BE2C (cell line): ENCODE measurements at regions not wholly inside any gene's neighbourhood (a gene's known extent, or its start where the extent isn't known, plus 50 kb on each side); places are given as distances from the start of the nearest gene placed in this dataset.
"Not testable (repeated sequence)": the region's sequence is repeated elsewhere in the genome, so short reads cannot be mapped to it uniquely, and the experiment has no call there.

Source experiments
- DNase-seq: peaks from one replicate; pipeline ENCODE4 v3.0.0-alpha.2; 2020
- H3K27me3 ChIP-seq: fragments of 250-450 bp; sonication (Bioruptor Pico); 2 replicates; pipeline ENCODE4 v1.5.1; 2020; ENCODE audit warnings: mild to moderate bottlenecking
- H3K36me3 ChIP-seq: fragments of 250-450 bp; sonication (Bioruptor Pico); 2 replicates; pipeline ENCODE4 v1.5.1; 2020; ENCODE audit warnings: mild to moderate bottlenecking
- H3K4me1 ChIP-seq: fragments of 250-450 bp; sonication (Bioruptor Pico); 2 replicates; pipeline ENCODE4 v1.5.1; 2020
- H3K4me3 ChIP-seq: 2 replicates; pipeline ENCODE4 v1.5.1; 2011; ENCODE audit warnings: low read depth, low read length
- H3K9me3 ChIP-seq: fragments of 250-450 bp; sonication (Bioruptor Pico); 2 replicates; pipeline ENCODE4 v1.5.1; 2020
- CTCF ChIP-seq: IDR thresholded peaks from 2 replicates; pipeline ENCODE4 v1.5.1; 2012; ENCODE audit warnings: mild to moderate bottlenecking, low read depth, low read length

- H3K9me3 ChIP-seq, H3K4me3 ChIP-seq, H3K27me3 ChIP-seq, H3K4me1 ChIP-seq, H3K36me3 ChIP-seq, DNase-seq: not testable (repeated sequence)
These were observed 101.0 kb downstream of the SMC2 start for GRCh38 chr9:104195142-104195541.

- TF ChIP-seq CTCF = no peak
- DNase-seq = no peak
- Histone ChIP-seq H3K9me3 (no peaks in the 10 kb centered on the region; the same call in 1 of the 2 replicates), H3K36me3 (no peaks in the 10 kb centered on the region), H3K4me3 (no peak overlapping the region), H3K27me3 (no peaks in the 10 kb centered on the region), H3K4me1 (no peaks in the 10 kb centered on the region)
These were observed 106.4 kb downstream of the SMC2 start for GRCh38 chr9:104200456-104200994.

- no peak for TF ChIP-seq CTCF
- Histone ChIP-seq H3K4me3 (no peak overlapping the region), H3K36me3 (no peaks in the 10 kb centered on the region), H3K9me3 (no peaks in the 10 kb centered on the region), H3K27me3 (no peaks in the 10 kb centered on the region), H3K4me1 (no peaks in the 10 kb centered on the region)
- no peak for DNase-seq
These were observed 112.7 kb downstream of the SMC2 start for GRCh38 chr9:104206766-104207165.

- Histone ChIP-seq H3K9me3 (no peaks in the 10 kb centered on the region), H3K27me3 (no peaks in the 10 kb centered on the region)
- no peak for TF ChIP-seq CTCF
These were observed 115.3 kb downstream of the SMC2 start for GRCh38 chr9:104209387-104209786.

GRCh38 chr9:104227108-104227507 lies 133.0 kb downstream of the SMC2 start:
- H3K4me3 ChIP-seq = no peak overlapping the region
- H3K27me3 ChIP-seq = no peaks in the 10 kb centered on the region
- H3K36me3 ChIP-seq = no peaks in the 10 kb centered on the region
- no peaks in the 10 kb centered on the region for H3K4me1 ChIP-seq
- TF ChIP-seq CTCF = no peak
- DNase-seq = no peak
- no peaks in the 10 kb centered on the region for H3K9me3 ChIP-seq

More at GRCh38 chr9:104209387-104209786, 115.3 kb downstream of the SMC2 start:
- H3K36me3 ChIP-seq = no peaks in the 10 kb centered on the region
- no peak for DNase-seq
- H3K4me3 ChIP-seq = no peak overlapping the region
- no peaks in the 10 kb centered on the region for H3K4me1 ChIP-seq

GRCh38 chr9:104232781-104233341 lies 138.8 kb downstream of the SMC2 start:
- no peak for TF ChIP-seq CTCF
- H3K9me3 ChIP-seq = no peaks in the 10 kb centered on the region
- no peaks in the 10 kb centered on the region for H3K27me3 ChIP-seq
- no peak for DNase-seq
- H3K36me3 ChIP-seq = no peaks in the 10 kb centered on the region
- H3K4me1 ChIP-seq = no peaks in the 10 kb centered on the region
- no peak overlapping the region for H3K4me3 ChIP-seq
